ENCODE measurements at regions not wholly inside any gene's neighbourhood (a gene's known extent, or its start where the extent isn't known, plus 50 kb on each side); places are given as distances from the start of the nearest gene placed in this dataset.

- TF ChIP-seq ZNF677 (tag by site-specific recombination; IDR thresholded peaks at IDR 0.05), result no peak
- TF ChIP-seq ZNF274 (IDR thresholded peaks at IDR 0.05; ENCODE audit: low read length), result no peak
- no peak for TF ChIP-seq ZNF274 (tag by site-specific recombination; IDR thresholded peaks at IDR 0.05; ENCODE audit: borderline replicate concordance)
These were observed 596.4 kb upstream of the B3GAT1 start (continued) for GRCh38 chr11:135008412-135008811.

GRCh38 chr11:135008001-135008405 is 596.0 kb upstream of the B3GAT1 start:
- TF ChIP-seq KLF1 (tag by site-specific recombination; IDR thresholded peaks at IDR 0.05) (no peak), PATZ1 (tag by site-specific recombination; IDR thresholded peaks at IDR 0.05) (no peak), AEBP2 (tag by site-specific recombination; IDR thresholded peaks at IDR 0.05; ENCODE audit: borderline replicate concordance) (no peak), BCL6B (tag by site-specific recombination; IDR thresholded peaks at IDR 0.05) (no peak), SP2 (tag by site-specific recombination; IDR thresholded peaks at IDR 0.05) (no peak), ZNF449 (tag by site-specific recombination; IDR thresholded peaks at IDR 0.05) (no peak), ZEB2 (tag by site-specific recombination; IDR thresholded peaks at IDR 0.05) (no peak), ZNF24 (tag by site-specific recombination; IDR thresholded peaks at IDR 0.05) (no peak)
- CTCF ChIA-PET, result interaction anchor here (0.7 to 1.5 kb wide), 4 partner anchors 8 to 139 kb away, joined by 3 to 7 read pairs (median 6); no protein-coding TSS in a partner anchor
- POLR2A ChIA-PET, result no interaction called here
- Histone ChIP-seq H3K27ac (ENCODE audit: extremely low read depth, low read depth, low read length) (no peak overlapping the region), H3K9me3 (ENCODE audit: control insufficient read depth, insufficient read depth, low read depth, low read length) (no peaks in the 10 kb centered on the region), H3K4me1 (ENCODE audit: control insufficient read depth, insufficient read depth, low read length) (no peaks in the 10 kb centered on the region), H3K36me3 (ENCODE audit: control insufficient read depth in 2 of 2, insufficient read depth in 1 of 2, low read length in 2 of 2) (no peaks in the 10 kb centered on the region), H3K4me3 (ENCODE audit: low read depth, low read length) (no peak overlapping the region)

- Histone ChIP-seq H3K27ac (ENCODE audit: extremely low read depth, low read depth, low read length) (no peak overlapping the region), H3K4me1 (ENCODE audit: control insufficient read depth, insufficient read depth, low read length) (no peaks in the 10 kb centered on the region), H3K36me3 (ENCODE audit: control insufficient read depth in 2 of 2, insufficient read depth in 1 of 2, low read length in 2 of 2) (no peaks in the 10 kb centered on the region), H3K9me3 (ENCODE audit: control insufficient read depth, insufficient read depth, low read depth, low read length) (no peaks in the 10 kb centered on the region), H3K4me3 (ENCODE audit: low read depth, low read length) (no peak overlapping the region)
- ChIA-PET CTCF (interaction anchor here (0.5 to 1.5 kb wide), 2 partner anchors 138 to 189 kb away, joined by 3 to 4 read pairs; no protein-coding TSS in a partner anchor), POLR2A (no interaction called here)
- TF ChIP-seq ZNF157 (tag by site-specific recombination; IDR thresholded peaks at IDR 0.05), result no peak
- no peak for TF ChIP-seq ZNF623 (tag by site-specific recombination; IDR thresholded peaks at IDR 0.05)
- no peak for TF ChIP-seq ZIC2 (tag by site-specific recombination; IDR thresholded peaks at IDR 0.05)
- no peak for TF ChIP-seq ZNF223 (tag by site-specific recombination; IDR thresholded peaks at IDR 0.05)
- TF ChIP-seq ZNF580 (tag by site-specific recombination; IDR thresholded peaks at IDR 0.05), result no peak
- TF ChIP-seq ZNF549 (tag by site-specific recombination; IDR thresholded peaks at IDR 0.05), result no peak
- TF ChIP-seq KLF9 (tag by site-specific recombination; IDR thresholded peaks at IDR 0.05; ENCODE audit: low read depth), result no peak
- no peak for TF ChIP-seq ZNF501 (tag by site-specific recombination; IDR thresholded peaks at IDR 0.05)
- TF ChIP-seq ZNF571 (tag by site-specific recombination; IDR thresholded peaks at IDR 0.05), result no peak
- no peak for TF ChIP-seq ZSCAN16 (tag by site-specific recombination; IDR thresholded peaks at IDR 0.05)
- TF ChIP-seq ZNF274 (IDR thresholded peaks at IDR 0.05; ENCODE audit: low read length), result no peak
- TF ChIP-seq ZNF274 (tag by site-specific recombination; IDR thresholded peaks at IDR 0.05; ENCODE audit: borderline replicate concordance), result no peak
- TF ChIP-seq TSHZ1 (tag by site-specific recombination; IDR thresholded peaks at IDR 0.05; ENCODE audit: borderline replicate concordance), result no peak
These were observed 594.8 kb upstream of the B3GAT1 start for GRCh38 chr11:135006800-135007199.

All from HEK293 (cell line).